Colon (tissue), 2 donors: ENCODE measurements at regions not wholly inside any gene's neighbourhood (a gene's known extent, or its start where the extent isn't known, plus 50 kb on each side); places are given as distances from the start of the nearest gene placed in this dataset.
A peak's percentile ranks its signal among the peaks of the same experiment; 100 is the strongest.

ENCODE experiments used
- FAIRE-seq: peaks from 2 replicates; lab custom pipeline; 2012; peaks lifted over from hg19 to GRCh38; lab: Jason Lieb, UNC
- donor health status: control.
- donor health status: control.

- FAIRE-seq: no peak
Measured at GRCh38 chr3:153314038-153314437, 152.0 kb downstream of the RAP2B start.

- FAIRE-seq: peak; percentile 36
Measured at GRCh38 chr3:153315781-153316180, 153.8 kb downstream of the RAP2B start.

DNA sequence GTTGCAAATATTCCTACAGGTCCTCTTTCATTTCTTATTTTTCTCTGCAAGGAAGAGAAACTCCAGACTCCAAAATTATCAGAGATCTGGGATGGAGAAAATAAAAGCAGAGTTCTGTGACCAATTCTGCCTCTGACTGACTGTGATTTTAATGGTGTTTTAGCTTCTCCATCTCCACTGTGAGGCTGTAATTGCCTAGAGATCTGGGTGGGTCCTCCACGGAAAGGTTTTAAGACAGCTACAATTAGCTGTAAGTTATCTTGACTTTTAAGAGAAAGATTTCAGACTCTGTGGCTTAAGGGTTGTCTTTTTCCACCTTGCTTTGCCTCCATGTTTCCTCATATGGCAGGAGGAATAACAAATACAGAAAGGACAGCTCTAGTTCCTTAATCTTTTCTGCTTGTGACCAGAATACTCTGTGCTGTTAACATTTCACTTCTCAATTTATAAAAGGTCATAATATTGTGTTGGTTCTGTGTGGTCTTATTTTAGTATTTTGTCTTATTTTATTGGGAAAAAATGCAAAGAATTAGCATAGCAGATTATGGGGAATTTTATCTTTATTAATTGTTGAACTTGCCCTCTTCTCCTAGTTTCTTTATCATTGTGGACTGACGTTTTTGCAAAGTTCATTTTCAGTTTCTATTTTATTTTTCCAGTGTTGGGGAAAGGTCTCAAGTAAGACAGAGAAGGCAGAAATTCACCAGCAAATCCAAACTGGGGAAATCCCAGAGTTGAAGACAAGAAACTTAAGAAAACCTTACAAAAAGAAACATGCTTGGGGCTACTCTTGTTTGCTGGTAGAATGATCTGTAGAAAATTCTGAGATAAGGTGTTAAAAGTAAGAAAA lies 157.9 kb downstream of the RAP2B start:
- no peak for FAIRE-seq

DNA sequence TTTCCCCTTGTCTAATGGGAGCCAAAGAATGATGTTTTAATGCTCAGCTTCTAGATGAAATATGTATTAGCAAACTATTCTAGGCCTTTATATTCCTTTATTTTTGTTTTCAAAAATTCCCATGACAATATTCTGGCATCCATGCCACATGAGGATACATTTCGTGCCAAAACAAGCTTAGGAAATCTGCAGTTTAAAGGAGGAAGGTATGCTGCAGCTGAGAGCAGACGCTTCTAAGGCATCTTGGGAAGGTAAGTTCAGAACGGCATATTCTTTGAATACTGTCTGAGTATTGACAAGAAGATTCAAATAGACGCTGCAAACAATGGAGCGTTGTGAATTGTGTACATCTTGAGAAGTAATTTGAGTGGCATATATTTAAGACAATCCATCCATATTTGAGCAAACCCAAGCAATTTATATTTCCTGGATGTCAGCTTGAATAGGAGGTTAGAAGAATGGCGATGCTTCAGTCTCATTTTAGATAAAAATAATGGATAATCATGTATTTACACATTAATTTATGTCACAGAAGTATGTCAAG lies 158.6 kb downstream of the RAP2B start:
- no peak for FAIRE-seq

DNA sequence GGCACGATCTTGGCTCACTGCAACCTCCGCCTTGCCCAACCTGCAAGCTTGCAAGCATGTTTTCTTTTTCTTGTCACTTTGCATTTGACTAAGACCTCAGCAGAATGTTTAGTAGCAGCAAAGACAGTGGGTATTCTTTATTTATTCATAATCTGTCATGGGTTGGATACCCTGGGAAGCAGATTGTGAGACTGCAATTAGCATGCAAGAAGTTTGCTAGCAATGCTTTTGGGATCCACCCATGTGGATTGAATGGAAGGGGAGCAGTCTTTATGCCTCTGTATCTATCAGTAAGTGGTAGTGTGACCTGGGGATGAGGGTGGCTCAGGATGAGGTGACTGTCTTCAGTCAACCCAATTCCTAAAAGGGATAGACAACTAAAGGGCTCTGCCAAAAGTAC lies 166.7 kb downstream of the RAP2B start:
- no peak for FAIRE-seq

GRCh38 chr3:153330901-153331300 lies 168.9 kb downstream of the RAP2B start:
- no peak for FAIRE-seq

GRCh38 chr3:153331676-153332075 lies 169.7 kb downstream of the RAP2B start:
- FAIRE-seq: no peak

DNA sequence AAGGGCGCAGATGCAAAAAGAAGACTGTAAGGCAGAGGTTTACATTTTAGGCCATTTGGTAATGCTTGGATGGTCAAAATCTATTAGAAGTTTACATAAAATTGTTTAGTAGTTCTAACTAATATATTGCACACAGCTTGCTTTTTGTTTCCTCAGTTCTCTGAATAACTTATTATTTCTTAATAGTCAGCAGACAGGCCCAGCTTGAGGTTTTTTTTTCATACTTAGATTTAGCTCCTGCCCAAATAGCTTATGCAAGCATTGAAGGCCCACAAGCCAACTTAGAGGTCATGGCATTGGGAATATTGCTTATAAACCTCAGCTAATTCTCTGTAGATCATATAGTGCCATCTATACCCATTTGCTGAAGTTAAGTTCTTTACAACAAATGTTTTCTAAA lies 172.5 kb downstream of the RAP2B start:
- no peak for FAIRE-seq

GRCh38 chr3:153337369-153337768 lies 175.3 kb downstream of the RAP2B start:
- FAIRE-seq: no peak

GRCh38 chr3:153338487-153338886 lies 176.5 kb downstream of the RAP2B start:
- FAIRE-seq: no peak

DNA sequence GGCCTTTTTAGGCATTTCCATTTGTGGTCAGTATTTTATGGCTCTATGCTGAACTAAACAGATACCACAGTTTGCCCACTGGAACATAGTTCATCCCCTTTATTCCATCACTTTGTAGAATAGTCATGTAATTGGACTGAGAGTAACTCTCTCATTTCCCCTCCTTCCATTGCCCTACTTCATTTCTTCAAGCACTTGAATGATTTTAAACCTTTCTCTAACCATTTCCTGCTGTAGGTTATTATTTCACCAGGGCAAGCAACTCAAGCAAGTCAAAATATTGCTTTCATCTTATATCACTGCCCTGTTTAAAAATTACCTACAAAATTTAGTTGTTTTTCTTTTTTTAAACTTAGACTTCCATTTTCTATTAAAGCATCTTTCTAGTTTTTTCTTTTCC lies 177.0 kb downstream of the RAP2B start:
- FAIRE-seq: no peak

DNA sequence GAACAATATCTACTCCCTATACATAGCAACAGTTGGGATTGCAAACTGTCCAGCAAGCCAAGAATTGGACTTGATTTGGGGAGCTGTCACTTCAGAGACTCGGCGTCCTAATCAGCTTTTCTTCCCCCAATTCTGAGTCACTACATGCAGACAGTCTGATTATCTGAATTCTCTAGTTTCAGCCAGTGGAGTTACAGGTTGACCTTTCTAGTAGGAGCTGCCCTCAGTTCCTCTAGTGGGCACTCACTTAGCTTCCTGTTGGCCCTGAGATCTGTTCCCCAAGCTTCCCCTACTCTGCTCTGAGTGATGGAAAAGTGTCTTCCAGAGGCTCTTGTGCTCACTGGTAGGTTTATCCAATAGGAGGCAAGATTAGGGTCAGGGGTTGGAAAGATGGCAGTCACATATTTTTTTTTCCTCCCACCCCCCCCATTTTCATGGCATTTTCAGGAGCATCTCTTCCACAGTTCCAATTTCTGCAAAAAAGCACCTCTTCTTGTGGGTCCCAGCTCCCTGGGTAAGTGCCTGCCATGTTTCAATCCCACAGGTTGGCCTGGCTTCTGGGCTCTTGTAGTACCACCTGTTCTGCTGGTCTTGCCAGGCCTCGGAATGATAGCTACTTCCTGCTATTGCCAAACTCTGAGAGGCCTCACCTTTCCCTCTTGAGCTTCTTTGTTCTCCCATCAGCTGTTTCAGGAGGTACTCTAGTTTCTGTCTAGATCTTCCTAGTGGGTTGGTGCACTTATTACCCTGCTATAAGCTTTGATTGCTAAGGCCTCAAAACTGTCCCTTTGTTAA lies 182.2 kb downstream of the RAP2B start:
- FAIRE-seq: no peak

GRCh38 chr3:153348457-153349107 lies 186.6 kb downstream of the RAP2B start:
- no peak for FAIRE-seq

DNA sequence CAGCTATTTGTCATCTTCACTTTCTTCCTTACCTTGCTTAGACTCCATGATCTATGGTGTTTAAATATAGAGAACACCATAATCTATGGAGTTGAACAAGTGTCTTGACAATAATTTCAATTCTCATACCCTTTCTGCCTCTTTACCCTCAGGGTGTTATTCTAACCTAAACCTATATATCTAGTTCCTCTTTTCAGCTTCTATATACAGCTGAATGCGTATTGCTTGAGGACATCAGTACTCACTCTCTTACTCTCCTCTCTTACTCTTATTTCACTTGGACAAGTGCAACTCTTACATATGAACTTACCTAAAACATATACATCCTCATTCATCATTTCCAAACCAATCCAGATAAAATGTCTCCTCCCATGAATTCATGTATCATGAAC lies 187.1 kb downstream of the RAP2B start:
- no peak for FAIRE-seq

DNA sequence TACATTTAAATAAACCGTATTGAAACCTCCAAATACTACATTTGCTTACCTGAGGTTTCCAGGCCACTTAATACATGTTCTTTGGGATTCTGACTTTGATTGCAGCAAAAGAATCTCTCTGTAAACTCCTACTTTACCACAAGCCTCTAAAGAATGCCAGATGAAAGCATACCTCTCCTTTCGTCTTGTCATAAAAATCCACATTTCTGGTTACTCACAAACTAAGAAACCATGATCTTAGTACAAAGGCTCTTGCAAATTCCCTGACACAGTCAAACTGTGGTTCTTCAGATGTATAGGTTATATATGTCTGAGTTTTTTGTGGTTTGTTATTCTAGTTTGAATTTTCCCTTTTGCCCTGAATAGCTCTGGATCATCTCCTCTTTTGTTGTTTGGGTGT lies 188.4 kb downstream of the RAP2B start:
- FAIRE-seq: no peak

DNA sequence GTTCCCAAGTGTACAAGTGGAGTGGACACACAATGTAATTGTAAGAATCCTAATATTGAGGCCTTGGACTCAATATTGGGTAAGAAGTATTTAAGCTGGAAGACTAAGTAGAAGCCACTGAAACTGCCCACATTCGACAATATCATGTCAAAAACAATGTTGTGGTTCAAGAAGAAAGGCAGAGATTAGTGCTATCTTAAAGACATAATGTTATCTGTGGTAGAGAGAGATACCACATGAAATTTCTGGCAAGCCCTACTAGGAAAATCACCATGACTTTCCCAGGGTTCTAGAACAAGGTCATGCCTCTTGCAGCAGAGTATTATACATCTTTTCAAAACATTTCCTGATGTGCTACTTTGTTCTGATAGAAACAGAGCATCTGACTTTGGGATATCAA lies 192.6 kb downstream of the RAP2B start:
- no peak for FAIRE-seq

DNA sequence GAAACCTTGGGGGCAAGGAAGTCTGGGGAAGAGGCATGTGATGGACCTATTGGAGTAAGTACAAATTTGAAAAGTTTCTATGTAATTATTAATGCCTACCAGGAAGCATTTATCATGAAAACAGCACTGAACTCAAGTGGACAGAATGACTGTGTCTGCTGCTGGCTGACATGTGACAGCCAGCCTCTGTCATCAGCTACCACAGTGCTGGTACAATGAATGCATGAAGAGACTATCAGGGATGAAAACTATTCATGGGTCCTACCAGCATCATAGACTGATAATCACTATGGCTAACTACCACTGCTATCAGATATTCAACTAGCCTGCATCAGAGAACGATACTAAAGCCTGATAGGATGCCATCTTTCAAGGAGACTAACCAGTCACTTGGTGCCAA lies 193.5 kb downstream of the RAP2B start:
- no peak for FAIRE-seq

GRCh38 chr3:153356908-153357307 lies 194.9 kb downstream of the RAP2B start:
- no peak for FAIRE-seq

- FAIRE-seq: no peak
Measured at GRCh38 chr3:153357436-153357835, 195.4 kb downstream of the RAP2B start.

GRCh38 chr3:153369561-153370374 lies 207.7 kb downstream of the RAP2B start:
- no peak for FAIRE-seq

- no peak for FAIRE-seq
Measured at GRCh38 chr3:153370680-153371079, 208.7 kb downstream of the RAP2B start.

- FAIRE-seq: no peak
Measured at GRCh38 chr3:153372326-153372725, 210.3 kb downstream of the RAP2B start.
